HEK293 (cell line): ENCODE measurements at regions not wholly inside any gene's neighbourhood (a gene's known extent, or its start where the extent isn't known, plus 50 kb on each side); places are given as distances from the start of the nearest gene placed in this dataset.

Experiments
- HOXA7 ChIP-seq: sonication (generic); formaldehyde crosslinking; IDR thresholded peaks from 2 replicates; pipeline ENCODE4 v1.8.1; 2022; ENCODE audit warnings: missing genetic modification reagents, borderline replicate concordance
- KLF8 ChIP-seq: fragments of 450-650 bp; formaldehyde crosslinking; IDR thresholded peaks from 2 replicates; pipeline ENCODE4 v1.5.1; 2016; ENCODE audit warnings: missing biosample characterization, missing genetic modification characterization
- PATZ1 ChIP-seq: fragments of 450-650 bp; formaldehyde crosslinking; IDR thresholded peaks from 2 replicates; pipeline ENCODE4 v1.5.1; 2016; ENCODE audit warnings: missing biosample characterization, missing genetic modification characterization
- ZFP3 ChIP-seq: fragments of 450-650 bp; formaldehyde crosslinking; IDR thresholded peaks from 2 replicates; pipeline ENCODE4 v1.5.1; 2016; ENCODE audit warnings: low read depth, missing biosample characterization, missing genetic modification characterization
- ZNF121 ChIP-seq: fragments of 450-650 bp; formaldehyde crosslinking; IDR thresholded peaks from 2 replicates; pipeline ENCODE4 v1.5.1; 2016; ENCODE audit warnings: missing biosample characterization, missing genetic modification characterization
- ZNF311 ChIP-seq: fragments of 450-650 bp; formaldehyde crosslinking; IDR thresholded peaks from 2 replicates; pipeline ENCODE4 v1.5.1; 2017; ENCODE audit warnings: missing biosample characterization, missing genetic modification characterization, borderline replicate concordance
- ZNF621 ChIP-seq: fragments of 450-650 bp; formaldehyde crosslinking; IDR thresholded peaks from 2 replicates; pipeline ENCODE4 v1.5.1; 2017; ENCODE audit warnings: missing biosample characterization, missing genetic modification characterization
- ZNF639 ChIP-seq: fragments of 450-650 bp; formaldehyde crosslinking; IDR thresholded peaks from 2 replicates; pipeline ENCODE4 v1.5.1; 2016; ENCODE audit warnings: missing biosample characterization, missing genetic modification characterization
- ZNF785 ChIP-seq: fragments of 450-650 bp; formaldehyde crosslinking; IDR thresholded peaks from 2 replicates; pipeline ENCODE4 v1.5.1; 2016; ENCODE audit warnings: missing biosample characterization, missing genetic modification characterization
- ZNF837 ChIP-seq: fragments of 450-650 bp; formaldehyde crosslinking; IDR thresholded peaks from 2 replicates; pipeline ENCODE4 v1.5.1; 2016; ENCODE audit warnings: missing biosample characterization, missing genetic modification characterization

GRCh38 chr4:179618966-179619365 lies 2176.7 kb upstream of the AGA start:
- no peak for TF ChIP-seq PATZ1 (tag by site-specific recombination)
- TF ChIP-seq ZNF121 = no peak
- TF ChIP-seq KLF8 (tag by site-specific recombination) = no peak
- TF ChIP-seq ZNF639 = no peak
- no peak for TF ChIP-seq ZNF785
- TF ChIP-seq ZFP3 (tag by site-specific recombination) = no peak
- no peak for TF ChIP-seq ZNF311
- TF ChIP-seq ZNF837 = no peak
- TF ChIP-seq ZNF621 (tag by site-specific recombination) = no peak
- no peak for TF ChIP-seq HOXA7 (CRISPR knock-in tag)
